HG03442 (cell line): ENCODE measurements at regions not wholly inside any gene's neighbourhood (a gene's known extent, or its start where the extent isn't known, plus 50 kb on each side); places are given as distances from the start of the nearest gene placed in this dataset.
"Not testable (repeated sequence)": the region's sequence is repeated elsewhere in the genome, so short reads cannot be mapped to it uniquely, and the experiment has no call there.

Experiments
- ATAC-seq: cut with Tn5 transposase; IDR thresholded peaks from one replicate; pipeline ENCODE4 v1.9.1; 2021; ENCODE audit warnings: mild to moderate bottlenecking, moderate library complexity; ENCODE audit not compliant: unreplicated experiment

DNA sequence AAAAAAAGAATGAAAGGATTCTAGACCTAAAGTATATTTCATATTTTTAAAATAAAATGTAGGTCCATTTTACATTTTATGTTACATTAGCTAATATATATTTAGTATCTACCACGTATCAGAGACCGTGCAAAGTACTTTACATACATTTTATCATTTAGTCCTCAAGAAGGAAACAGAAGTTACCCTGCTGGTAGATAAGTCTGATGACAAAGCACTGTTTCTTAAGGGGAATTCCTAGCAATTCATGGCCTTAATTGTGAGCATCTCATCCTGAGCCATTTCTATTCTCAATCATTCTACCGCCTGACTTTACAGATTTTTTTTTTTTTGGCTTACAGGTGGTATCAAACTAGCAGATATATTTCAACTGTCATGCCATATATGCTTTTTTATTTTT, 367.7 kb downstream of the PRELID2 start:
- ATAC-seq: no peak

DNA sequence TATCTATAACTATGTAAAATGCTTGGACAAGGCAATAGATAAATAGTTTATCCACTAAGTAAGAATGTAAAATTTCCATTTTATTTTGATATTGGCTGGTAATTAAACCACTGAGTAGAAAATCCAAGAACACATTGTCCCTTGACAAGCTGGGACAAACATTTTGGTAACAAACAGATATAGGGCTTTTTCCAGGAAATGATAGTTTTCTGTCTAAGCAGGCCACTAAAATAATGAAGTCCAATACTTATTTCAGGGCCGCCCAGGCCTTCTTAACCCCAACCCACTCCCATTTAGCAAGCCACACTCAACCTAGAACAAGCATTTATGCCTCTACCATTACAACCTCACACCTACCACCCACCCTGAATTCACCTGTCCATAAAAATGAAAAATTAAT, 368.6 kb downstream of the PRELID2 start:
- no peak for ATAC-seq

DNA sequence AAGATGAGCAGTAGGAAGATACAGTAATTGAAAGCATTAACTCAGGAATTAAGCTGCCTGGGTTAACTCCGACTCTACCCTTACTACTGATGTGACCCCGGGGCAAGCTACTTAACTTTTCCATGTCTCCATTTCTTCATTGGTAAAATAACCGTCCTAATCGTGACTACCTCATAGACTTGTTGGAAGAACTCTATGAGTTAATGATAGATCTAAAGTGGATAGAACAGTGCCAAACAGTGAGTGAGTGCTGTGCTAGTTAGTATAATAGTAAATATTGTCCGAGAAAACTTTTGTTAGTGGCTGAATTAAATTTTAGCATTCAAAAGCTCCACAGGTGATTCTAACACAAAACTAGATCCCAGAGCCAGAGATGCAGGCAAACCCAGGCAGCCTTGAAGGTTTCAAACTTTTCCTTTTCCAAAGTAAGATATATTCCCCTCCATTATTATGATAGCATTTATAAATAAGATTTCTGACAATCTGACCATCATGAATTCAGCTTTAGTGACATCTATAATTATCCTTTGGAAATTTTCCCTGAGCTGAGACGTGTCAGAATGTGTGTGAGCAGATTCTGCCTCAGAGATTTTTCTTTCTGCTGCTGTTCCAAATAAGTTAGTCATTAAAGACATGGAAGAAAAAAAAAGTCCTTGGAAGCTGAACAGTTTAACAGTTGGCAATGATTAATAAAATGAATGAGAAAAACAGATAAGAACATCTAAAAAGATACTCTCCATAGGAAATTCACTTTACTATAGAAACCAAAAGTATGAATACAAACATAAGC, 369.5 kb downstream of the PRELID2 start:
- ATAC-seq: no peak

GRCh38 chr5:145464171-145464570, 371.0 kb downstream of the PRELID2 start:
- ATAC-seq: no peak

- ATAC-seq: no peak
Measured at GRCh38 chr5:145463634-145464033, 371.5 kb downstream of the PRELID2 start.

DNA sequence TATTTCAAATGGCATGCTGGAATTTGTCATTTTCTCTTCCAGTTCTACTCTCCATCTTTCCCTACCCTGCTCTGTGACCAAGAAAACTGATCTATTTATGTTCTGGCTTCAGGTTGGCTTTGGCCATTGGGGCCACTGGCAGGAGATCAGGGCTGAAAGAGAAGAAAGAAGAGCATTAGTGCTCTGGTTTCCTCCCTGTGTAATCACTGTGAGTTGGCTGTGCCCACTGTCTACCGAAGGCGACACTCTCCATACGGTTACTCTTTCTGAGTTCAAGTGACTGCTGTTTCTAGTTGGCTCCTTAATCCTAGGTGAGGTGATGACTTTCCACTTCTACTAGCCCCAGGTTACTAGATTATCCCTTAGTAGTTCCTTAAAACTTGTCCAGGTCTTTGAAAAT, 372.6 kb downstream of the PRELID2 start:
- ATAC-seq: no peak

DNA sequence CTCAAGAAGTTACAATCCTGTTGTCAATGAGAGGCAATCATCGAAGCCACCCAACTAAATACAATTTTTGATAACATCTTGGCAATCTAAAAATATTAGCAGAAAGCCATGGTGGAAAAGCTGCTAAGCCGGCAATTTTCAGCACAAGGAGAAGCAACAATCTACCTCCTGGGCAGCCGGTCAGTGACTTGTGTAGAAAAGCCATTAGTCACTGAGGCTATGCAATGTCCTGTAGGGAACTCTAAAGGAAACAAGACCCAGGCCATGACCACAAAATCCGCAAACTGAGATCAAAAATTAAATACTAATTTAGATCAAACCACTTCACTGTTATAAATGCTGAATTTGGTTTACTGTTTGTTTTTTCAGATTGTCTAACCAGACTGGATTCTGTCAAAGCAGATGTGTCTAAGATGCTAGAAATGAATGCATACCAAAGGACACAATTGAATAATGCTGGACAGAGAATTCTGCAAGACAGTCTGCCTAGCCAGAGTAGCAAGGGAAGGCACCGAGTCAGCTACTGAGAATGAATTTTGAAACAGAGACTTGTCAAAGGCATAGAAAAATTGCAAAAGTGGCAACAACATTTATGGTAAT, 384.8 kb downstream of the PRELID2 start:
- no peak for ATAC-seq

GRCh38 chr5:145449794-145450193, 385.3 kb downstream of the PRELID2 start:
- no peak for ATAC-seq

DNA sequence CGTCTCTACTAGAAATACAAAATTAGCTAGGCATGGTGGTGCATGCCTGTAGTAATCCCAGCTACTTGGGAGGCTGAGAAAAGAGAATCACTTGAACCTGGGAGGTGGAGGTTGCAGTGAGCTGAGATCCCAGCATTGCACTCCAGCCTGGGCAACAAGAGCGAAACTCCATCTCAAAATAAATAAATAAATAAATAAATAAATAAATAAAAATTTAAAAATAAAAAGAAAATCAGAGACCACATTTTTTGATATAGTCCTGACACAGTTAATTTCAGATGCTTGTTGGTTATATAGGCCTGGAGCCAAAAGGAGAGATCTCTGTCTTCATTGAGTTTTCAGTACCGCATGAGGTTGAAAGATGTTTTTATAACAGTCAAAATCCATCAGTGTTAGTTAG, 388.3 kb downstream of the PRELID2 start:
- ATAC-seq: not testable (repeated sequence)

GRCh38 chr5:145446412-145446811, 388.7 kb downstream of the PRELID2 start:
- no peak for ATAC-seq

DNA sequence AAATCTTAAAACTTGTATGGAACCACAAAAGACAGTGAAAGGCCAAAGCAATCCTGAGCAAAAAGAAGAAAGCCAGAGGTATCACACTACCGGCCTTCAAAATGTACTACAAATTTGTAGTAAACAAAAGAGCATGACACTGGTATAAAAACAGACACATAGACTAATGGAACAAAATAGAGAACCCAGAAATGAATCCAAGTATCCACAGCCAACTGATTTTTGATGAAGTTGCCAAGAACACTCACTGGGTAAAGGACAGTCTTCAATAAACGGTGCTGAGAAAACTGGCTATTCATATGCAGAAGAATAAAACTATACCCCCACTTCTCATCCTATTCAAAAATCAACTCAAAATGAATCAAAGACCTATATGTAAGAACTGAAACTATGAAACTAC, 390.1 kb downstream of the PRELID2 start:
- no peak for ATAC-seq

DNA sequence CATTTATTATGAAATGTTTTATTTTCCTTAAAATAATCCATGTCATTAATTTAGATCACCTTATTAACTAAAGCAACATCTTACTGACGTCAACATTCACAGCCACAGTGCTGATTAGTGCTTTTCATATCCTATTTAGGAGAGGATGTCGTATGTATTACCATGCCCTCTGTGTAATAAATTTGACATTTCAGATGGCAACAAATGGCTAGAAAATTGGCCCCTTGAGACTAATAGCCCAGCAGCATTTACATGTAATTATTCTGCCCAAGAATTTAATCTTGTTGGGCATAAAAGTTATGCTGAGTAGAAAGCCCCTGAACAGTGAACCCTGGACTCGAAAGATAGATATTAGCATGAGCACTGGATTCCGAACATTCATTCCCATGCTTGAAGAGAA, 391.2 kb downstream of the PRELID2 start:
- ATAC-seq: no peak

- ATAC-seq: no peak
Measured at GRCh38 chr5:145443366-145443765, 391.8 kb downstream of the PRELID2 start.

- not testable (repeated sequence) for ATAC-seq
Measured at GRCh38 chr5:145442661-145443060, 392.5 kb downstream of the PRELID2 start.

DNA sequence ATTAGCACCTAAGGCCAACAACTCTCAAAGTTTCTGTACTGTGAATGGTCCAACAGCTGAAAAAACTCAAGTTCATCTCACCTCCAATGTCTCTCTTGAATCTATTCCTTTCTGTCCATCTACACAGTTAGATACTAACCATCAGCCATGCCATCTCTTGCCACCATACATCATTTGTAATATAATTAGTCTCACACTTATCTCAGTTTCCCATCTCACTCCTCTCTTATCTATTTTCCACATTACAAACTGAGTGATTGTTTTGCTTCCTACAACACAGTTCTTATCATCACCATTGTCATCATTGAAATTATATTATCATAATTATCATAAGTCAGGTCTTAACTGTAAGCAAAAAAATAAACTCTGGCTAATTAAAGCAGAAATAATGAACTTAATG, 393.9 kb downstream of the PRELID2 start:
- no peak for ATAC-seq

DNA sequence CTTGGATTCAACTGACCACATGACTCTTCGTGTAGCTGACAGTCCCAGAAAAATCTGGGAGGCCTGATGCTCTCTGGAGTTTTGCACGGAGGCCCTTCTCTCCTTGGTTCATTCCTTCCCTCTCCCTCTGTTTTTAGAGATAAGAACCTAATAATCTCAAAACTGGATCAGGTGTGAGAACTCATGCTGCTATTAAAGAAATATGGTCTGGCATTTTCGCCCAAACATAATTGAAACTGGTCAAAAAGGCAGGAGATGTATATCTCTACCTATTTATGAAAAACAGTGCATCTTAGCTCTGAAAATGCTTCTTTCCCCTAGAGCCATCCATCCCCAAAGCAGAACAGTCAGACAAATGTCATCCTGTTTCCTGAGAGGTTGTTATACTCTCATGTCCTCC, 397.5 kb downstream of the PRELID2 start:
- ATAC-seq: no peak

- ATAC-seq: no peak
Measured at GRCh38 chr5:145433077-145433476, 402.1 kb downstream of the PRELID2 start.

GRCh38 chr5:145429170-145429569, 406.0 kb downstream of the PRELID2 start:
- ATAC-seq: peak; percentile 50

DNA sequence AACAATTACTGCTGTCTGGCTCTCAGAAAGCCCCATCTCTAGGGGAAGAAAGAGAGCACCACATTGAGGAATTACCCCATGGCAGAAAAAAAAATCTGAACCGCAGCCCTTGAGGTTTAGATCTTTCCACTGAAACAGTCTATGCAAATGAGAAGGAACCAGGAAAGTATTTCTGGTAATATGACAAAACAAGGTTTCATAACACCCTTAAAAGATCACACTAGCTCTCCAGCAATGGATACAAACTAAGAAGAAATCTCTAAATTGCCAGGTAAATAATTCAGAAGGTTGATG, 427.1 kb downstream of the PRELID2 start:
- ATAC-seq: peak; percentile 70

DNA sequence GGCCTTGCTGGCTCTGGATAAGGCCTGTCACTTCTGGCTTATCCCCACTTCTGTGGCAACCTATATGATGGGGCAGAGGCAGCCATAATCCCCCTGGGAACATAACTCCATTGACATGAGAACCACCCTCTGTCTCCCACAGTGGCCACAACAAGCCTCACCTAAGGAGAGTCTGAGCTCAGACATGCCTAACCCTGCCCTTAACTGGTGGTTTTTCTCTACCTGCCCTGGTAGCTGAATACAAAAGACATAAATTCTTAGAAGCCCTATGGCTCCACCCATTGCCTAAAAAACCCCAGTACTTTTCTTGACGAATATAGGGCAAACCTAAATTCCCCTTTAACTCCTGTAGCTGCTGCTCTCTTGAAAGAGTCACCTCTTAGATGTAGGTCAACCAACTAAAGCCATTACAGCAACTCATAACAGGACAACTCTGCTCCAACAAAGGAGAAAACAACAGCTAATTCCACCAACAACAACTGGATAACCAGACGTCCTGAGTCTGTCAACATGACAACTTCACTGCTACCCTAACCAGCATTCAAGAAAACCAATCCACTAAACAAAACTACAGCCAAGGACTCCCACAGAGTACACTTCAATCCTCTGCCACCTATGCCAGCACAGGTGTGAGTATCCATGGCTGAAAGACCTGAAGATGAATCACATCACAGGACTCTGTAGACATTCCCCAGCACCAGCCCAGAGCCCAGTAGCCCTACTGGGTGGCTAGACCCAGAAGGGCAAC, 427.7 kb downstream of the PRELID2 start:
- ATAC-seq: peak; percentile 64

DNA sequence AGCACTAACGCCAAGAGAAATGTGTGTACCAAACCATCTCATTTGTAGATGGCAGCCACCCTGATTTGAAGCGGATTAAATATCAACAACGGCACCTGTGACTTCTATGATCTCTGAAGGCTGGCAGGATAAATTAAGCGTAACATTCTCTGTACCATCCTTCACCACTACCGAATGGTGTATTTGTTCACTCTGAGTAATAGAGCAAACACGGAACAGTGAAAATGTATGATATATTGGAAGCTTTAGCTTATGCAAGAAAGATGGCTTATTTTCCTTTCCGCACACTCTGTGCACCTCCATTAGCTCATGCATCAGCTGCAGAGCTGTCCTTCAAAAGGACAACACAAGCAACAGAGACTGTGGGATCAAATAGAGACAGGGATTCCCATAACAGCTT, 431.1 kb downstream of the PRELID2 start:
- no peak for ATAC-seq

DNA sequence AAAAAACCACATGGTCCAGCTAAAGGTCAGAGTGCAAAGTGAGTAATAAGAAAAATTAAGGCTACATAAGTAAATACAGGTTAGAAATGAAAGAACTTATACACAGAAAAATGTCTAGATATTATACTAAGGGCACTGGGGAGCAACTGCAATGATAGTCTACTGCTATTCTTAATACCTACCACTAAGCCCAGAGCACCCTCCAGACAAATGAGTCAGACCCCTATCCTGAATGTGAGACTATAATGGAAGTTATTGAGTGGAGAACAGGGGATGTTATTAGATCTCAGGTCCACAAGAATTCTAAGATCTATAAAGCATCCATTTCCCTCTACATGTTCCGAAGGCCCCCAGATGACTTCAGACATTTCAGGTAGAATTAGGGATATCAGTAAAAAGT, 438.3 kb downstream of the PRELID2 start:
- ATAC-seq: no peak
